Body of pancreas (tissue), 4 donors: ENCODE measurements at regions not wholly inside any gene's neighbourhood (a gene's known extent, or its start where the extent isn't known, plus 50 kb on each side); places are given as distances from the start of the nearest gene placed in this dataset.
"Not testable (repeated sequence)": the region's sequence is repeated elsewhere in the genome, so short reads cannot be mapped to it uniquely, and the experiment has no call there.

Experiments used
- ATAC-seq: fragments of 150-250 bp; one replicate; pipeline ENCODE4 v1.9.1; 2016
- DNase-seq, 4 donors: peaks; one replicate each; pipeline ENCODE4 v3.0.0-alpha.2; 2019
- H3K27ac ChIP-seq, 4 donors: fragments of 200-600 bp; sonication (generic); 1 replicate in 3 of 4; 2 replicates in 1 of 4; pipeline versions ENCODE4 v1.5.1 to v1.6.1; 2016 to 2019; ENCODE audit warnings: mild to moderate bottlenecking in 1 of 4, mixed read lengths in 1 of 4, moderate library complexity in 1 of 4
- H3K27me3 ChIP-seq, 2 donors: fragments of 200-600 bp; sonication (generic); one replicate each; pipeline ENCODE4 v1.6.0; 2016; ENCODE audit warnings: mild to moderate bottlenecking in 1 of 2
- H3K36me3 ChIP-seq, 2 donors: fragments of 200-600 bp; sonication (generic); replicated peaks in 1 of 2; 2 replicates each; pipeline ENCODE4 v1.5.1; 2016; ENCODE audit warnings: low read depth in 2 of 2; ENCODE audit not compliant: insufficient read depth in 1 of 2
- H3K4me1 ChIP-seq: fragments of 200-600 bp; sonication (generic); one replicate; pipeline ENCODE4 v1.6.0; 2016
- H3K4me3 ChIP-seq, 2 donors: fragments of 200-600 bp; sonication (generic); 1 replicate in 1 of 2; 2 replicates in 1 of 2; pipeline ENCODE4 v1.5.1; 2016 to 2019
- H3K9me3 ChIP-seq, 3 donors: fragments of 200-600 bp; sonication (generic); 1 replicate in 2 of 3; 2 replicates in 1 of 3; pipeline ENCODE4 v1.5.1; 2016
- WGBS, 2 donors: methylation state at CpG; one replicate each; pipeline ENCODE4 v1.1.5; 2017; 5-methylcytosine and 5-hydroxymethylcytosine counted together
- intact Hi-C: fragments of 100-400 bp; cut with DNase I; formaldehyde crosslinking; loops from one replicate; pipeline ENCODE4 v1.15.1; 2023

DNA sequence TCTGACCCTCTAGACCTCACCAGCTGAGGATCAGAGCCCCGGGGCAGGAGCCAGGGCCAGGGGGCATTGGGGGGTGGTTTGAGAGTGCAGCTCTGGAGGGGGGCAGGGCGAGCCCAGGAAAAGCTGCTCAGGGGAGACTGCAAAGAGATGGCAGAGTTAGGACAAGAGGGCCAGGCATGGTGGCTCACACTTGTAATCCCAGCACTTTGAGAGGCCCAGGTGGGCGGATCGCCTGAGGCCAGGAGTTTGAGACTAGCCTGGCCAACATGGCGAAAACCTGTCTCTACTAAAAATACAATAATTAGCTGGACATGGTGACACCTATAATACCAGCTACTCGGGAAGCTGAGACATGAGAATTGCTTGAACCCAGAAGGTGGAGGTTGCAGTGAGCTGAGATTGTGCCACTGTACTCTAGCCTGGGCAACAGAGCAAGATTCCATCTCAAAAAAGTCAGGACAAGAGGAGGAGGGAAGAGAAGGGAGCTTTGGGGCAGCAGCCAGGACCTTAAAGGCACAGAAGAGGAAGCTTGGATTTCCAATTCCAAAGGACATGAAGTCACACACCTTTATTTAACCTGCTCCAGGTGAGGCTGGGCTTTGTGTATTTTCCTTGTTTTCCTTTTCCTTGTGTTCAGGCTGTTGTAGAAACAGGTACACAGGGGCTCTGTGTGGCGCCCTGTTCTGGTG, 180.5 kb upstream of the OSBPL11 start:
- H3K4me1 ChIP-seq, H3K27ac ChIP-seq, H3K36me3 ChIP-seq, ATAC-seq, DNase-seq, H3K27me3 ChIP-seq, H3K4me3 ChIP-seq, H3K9me3 ChIP-seq, intact Hi-C loops: not testable (repeated sequence)
- WGBS, 2 donors, result 60 to 84% methylated on average over 6 to 7 of the region's 7 CpGs

DNA sequence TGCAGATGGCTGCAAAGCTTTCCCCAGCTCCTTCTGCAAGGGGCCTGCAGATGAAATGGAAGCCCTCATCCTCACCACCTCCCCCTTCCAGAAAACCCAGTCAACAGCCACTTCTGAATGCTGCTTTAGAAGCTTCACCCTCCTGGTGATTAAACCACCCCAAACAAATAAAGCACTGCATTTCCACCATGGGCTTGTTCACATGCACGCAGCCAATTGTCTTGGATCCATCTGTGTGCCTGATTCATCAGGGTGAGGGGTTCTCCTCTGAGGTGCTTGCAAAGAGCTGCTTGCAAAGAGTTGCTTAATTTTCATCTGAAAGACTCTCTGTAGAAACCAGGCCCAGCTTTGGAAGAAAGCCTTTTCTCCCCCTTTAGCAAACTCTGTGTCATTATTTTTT, 184.0 kb upstream of the OSBPL11 start:
- intact Hi-C loops, H3K9me3 ChIP-seq, H3K4me1 ChIP-seq, H3K27me3 ChIP-seq, H3K27ac ChIP-seq, DNase-seq, H3K36me3 ChIP-seq, ATAC-seq, H3K4me3 ChIP-seq: not testable (repeated sequence)
- WGBS, 2 donors, result 78 to 91% methylated on average over 1 of the region's 1 CpG

DNA sequence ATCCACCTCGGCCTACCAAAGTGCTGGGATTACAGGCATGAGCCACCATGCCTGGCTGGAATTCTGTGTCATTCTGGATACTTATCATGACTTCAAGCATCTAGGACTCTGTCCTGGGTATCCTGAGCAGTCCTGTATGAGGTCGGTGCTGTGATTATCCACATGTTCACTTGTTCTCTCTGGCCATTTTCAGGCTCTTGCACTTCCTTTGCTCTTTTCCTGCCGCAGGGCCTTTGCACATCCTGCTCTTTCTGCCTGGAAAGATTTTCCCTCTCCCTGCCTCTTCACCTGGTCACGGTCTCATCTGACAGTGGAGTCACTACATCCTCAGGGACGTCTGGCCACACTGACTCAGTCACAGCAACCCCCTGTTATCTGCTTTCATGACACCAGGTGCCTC, 184.6 kb upstream of the OSBPL11 start:
- H3K4me3 ChIP-seq, DNase-seq, H3K27me3 ChIP-seq, H3K9me3 ChIP-seq, H3K4me1 ChIP-seq, ATAC-seq, H3K27ac ChIP-seq, intact Hi-C loops, H3K36me3 ChIP-seq: not testable (repeated sequence)
- whole genome bisulfite sequencing, 2 donors, result 78 to 81% methylated on average over 5 of the region's 5 CpGs

DNA sequence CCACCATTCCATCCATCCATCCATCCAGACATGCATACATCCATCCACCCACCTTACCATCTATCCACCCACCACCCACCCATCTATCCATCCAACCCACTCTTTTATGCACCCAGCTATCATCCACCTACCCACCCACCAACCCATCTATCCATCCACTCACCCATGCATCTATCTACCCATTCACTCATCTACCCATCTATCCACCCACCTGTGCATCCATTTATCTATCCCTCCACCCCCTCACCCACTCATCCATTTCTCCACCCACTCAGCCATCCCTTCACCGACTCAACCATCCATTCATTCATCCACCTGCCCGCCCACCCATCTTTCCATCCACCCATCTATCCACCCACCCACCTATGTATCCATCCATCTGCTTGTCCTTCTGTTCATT, 186.4 kb upstream of the OSBPL11 start:
- intact Hi-C loops, H3K27me3 ChIP-seq, ATAC-seq, H3K27ac ChIP-seq, DNase-seq, H3K36me3 ChIP-seq, H3K4me3 ChIP-seq, H3K4me1 ChIP-seq, H3K9me3 ChIP-seq: not testable (repeated sequence)
- 75 to 82% methylated on average over 2 of the region's 2 CpGs for WGBS, 2 donors

DNA sequence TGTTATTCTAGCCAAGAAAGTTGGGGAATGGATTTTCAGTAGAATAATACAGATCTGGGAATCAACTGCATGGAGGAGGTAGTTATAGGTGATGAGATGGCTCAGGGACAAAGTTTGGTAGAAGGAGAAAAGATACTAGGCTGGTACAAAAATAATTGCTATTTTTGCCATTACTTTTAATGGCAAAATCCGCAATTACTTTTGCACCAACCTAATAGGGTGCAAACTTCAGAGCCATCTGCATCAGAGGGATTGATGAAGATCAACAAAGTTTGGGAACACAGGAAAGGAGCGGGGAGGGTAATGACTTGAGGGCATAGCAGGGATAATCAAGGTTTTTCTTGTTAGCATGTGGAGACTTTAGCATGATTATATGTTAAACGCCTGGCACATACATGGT, 178.7 kb upstream of the ROPN1B start:
- H3K36me3 ChIP-seq, DNase-seq, H3K4me1 ChIP-seq, H3K4me3 ChIP-seq, ATAC-seq, H3K27ac ChIP-seq, H3K9me3 ChIP-seq, H3K27me3 ChIP-seq, intact Hi-C loops: not testable (repeated sequence)
- WGBS, 2 donors, result 70 to 76% methylated on average over 3 of the region's 3 CpGs

DNA sequence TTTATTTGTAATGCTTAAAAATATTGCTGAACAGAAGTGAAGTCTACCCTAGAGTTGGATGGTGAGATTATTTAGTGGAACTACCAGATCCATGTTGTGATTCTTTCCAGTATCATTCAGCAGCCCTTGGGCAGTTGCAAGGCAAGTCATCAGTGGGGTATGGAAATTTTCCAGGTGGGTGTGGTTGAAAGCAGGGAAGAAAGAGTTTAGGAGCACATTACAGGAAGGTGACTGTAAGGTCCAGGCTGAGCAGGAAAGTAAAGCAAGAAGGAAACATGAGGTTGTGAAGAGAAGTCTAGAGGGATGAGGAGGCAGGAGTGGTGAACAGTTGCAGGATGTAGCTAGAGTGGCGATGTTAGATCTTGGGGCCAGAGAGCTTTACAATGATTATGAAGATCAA, 178.0 kb upstream of the ROPN1B start:
- WGBS, 2 donors, result 89 to 100% methylated on average over 1 of the region's 1 CpG
- H3K27me3 ChIP-seq, DNase-seq, H3K36me3 ChIP-seq, H3K4me3 ChIP-seq, ATAC-seq, intact Hi-C loops, H3K4me1 ChIP-seq, H3K9me3 ChIP-seq, H3K27ac ChIP-seq: not testable (repeated sequence)

DNA sequence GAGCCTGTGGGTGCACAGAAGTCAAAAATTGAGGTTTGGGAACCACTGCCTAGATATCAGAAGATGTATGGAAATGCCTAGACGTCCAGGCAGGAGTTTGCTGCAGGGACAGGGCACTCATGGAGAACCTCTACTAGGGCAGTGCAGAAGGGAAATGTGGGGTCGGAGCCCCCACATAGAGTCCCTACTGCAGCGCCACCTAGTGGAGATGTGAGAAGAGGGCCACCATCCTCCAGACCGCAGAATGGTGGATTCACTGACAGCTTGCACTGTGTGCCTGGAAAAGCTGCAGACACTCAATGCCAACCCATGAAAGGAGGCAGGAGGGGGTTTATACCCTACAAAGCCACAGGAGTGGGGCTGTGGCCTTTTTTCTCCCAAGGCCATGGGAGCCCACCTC, 159.0 kb upstream of the ROPN1B start:
- peaks cover 0 to 17% (median 0%) of the 10 kb centered on the region in 3 donors for H3K9me3 ChIP-seq
- WGBS, 2 donors, result 53 to 54% methylated on average over 3 to 4 of the region's 4 CpGs

DNA sequence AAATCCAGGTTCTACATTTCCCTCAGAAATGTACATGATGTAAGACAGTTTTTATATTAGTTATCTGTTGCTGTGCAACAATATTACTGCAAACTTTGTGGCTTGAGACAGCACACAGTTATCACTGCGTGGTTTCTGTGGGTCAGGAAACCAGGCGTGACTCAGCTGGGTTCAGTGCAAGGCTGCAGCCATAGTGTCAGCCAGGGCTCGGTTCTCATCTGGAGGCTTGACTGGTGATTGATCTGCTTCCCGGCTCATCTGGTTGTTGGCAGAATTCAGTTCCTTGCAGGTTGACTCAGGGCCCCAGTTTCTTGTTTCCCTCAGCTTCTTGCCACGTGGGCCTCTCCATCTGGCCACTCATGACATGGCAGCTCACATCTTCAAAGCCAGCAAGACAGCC, 146.8 kb upstream of the ROPN1B start:
- H3K4me3 ChIP-seq, H3K4me1 ChIP-seq, H3K9me3 ChIP-seq, intact Hi-C loops, H3K27me3 ChIP-seq, ATAC-seq, H3K27ac ChIP-seq, H3K36me3 ChIP-seq: not testable (repeated sequence)
- DNase-seq, result peak in 1 of 4 donors; percentile 4
- 60 to 73% methylated on average over 5 of the region's 5 CpGs for WGBS, 2 donors

More for the DNA sequence above, 159.0 kb upstream of the ROPN1B start:
- H3K27ac ChIP-seq, H3K27me3 ChIP-seq, ATAC-seq, H3K4me1 ChIP-seq, H3K4me3 ChIP-seq, H3K36me3 ChIP-seq, DNase-seq, intact Hi-C loops: not testable (repeated sequence)

DNA sequence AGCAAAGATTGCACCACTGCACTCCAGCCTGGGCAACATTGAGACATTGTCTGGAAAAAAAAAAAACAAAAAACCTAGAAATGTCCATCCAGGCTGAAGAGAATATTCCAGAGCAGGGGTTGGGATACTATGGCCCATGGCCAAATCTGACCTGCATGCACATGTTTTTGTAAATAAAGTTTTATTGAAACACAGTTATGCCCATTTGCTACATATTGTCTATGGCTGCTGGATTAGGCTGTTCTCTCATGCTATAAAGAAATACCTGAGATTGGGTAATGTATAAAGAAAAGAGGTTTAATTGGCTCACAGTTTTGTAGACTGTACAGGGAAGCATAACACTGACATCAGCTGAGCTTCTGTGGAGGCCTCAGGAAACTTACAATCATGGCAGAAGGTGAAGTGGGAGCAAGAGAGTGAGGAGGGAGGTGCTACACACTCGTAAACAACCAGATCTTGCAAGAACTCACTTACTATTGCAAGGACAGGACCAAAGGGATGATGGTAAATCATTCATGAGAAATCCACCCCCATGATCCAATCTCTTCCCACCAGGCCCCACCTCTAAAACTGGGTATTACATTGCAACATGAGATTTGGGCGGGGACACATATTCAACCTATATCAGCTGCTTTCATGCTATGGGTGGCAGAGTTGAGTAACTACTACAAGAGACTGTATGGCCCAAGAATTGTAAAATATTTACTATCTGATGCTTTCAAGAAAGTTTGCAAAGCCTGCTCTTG, 137.8 kb upstream of the ROPN1B start:
- H3K4me1 ChIP-seq, H3K36me3 ChIP-seq, DNase-seq, H3K4me3 ChIP-seq, H3K27me3 ChIP-seq, H3K9me3 ChIP-seq, intact Hi-C loops, ATAC-seq, H3K27ac ChIP-seq: not testable (repeated sequence)
- WGBS, 2 donors, result 93 to 97% methylated on average over 2 of the region's 2 CpGs

DNA sequence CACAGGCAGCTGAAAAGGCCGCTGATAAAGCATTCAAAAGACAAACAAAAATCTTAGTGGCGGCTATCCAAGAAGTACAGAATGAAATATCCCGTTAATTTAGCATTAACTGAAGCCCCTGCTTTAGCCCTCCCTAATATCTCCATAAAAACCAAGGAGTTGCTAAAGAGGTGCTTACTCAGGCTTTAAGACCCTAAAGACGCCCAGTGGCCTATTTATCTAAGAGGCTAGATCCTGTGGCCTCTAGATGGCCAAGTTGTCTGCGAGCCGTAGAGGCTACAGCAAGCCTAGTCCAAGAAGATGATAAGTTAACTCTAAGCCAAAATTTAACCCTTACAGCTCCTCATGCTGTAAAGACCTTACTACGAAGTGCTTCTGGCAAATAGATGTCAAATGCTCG, 133.4 kb upstream of the ROPN1B start:
- H3K36me3 ChIP-seq, ATAC-seq, H3K27ac ChIP-seq, H3K4me3 ChIP-seq, intact Hi-C loops, H3K4me1 ChIP-seq, DNase-seq, H3K9me3 ChIP-seq, H3K27me3 ChIP-seq: not testable (repeated sequence)
- WGBS, 2 donors, result 32 to 39% methylated on average over 7 to 8 of the region's 8 CpGs

DNA sequence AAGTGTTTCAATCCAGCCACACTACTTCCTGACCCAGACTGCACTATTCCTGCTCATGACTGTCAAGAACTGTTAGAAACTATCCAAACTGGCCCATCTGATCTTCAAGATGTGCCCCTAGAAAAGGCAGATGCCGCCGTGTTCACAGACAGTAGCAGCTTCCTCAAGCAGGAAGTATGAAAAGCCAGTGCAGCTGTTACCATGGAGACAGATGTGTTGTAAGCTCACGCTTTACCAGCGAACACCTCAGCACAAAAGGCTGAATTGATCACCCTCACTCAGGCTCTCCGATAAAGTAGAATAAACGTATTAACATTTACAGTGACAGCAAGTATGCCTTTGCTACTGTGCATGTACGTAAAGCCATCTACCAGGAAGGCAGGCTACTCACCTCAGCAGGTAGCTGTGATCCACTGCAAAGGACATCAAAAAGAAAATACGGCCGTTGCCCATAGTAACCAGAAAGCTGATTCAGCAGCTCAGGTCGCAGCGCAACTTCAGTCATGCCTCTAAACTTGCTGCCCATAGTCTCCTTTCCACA, 132.9 kb upstream of the ROPN1B start:
- H3K27me3 ChIP-seq, H3K36me3 ChIP-seq, H3K4me3 ChIP-seq, ATAC-seq, intact Hi-C loops, H3K4me1 ChIP-seq, H3K9me3 ChIP-seq, H3K27ac ChIP-seq: not testable (repeated sequence)
- peak in 3 of 4 donors; percentile 9 to 37 (median 31) for DNase-seq
- WGBS, 2 donors, result 20 to 36% methylated on average over 11 of the region's 11 CpGs

DNA sequence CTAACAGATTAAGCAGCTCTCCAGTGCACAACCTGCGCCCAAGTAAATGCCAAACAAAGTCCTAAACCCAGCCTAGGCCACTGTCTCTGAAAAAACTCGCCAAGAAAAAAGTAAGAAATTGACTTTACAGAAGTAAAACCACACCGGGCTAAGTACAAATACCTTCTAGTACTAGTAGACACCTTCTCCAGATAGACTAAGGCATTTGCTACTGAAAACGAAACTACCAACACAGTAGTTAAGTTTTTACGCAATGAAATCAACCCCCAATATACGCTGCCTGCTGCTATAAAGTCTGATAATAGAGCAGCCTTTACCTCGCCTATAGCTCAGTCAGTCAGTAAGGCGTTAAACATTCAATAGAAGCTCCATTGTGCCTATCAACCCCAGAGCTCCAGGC, 132.2 kb upstream of the ROPN1B start:
- H3K36me3 ChIP-seq, H3K4me1 ChIP-seq, H3K27me3 ChIP-seq, H3K4me3 ChIP-seq, intact Hi-C loops, H3K9me3 ChIP-seq, ATAC-seq, H3K27ac ChIP-seq, DNase-seq: not testable (repeated sequence)
- WGBS, 2 donors, result 82 to 83% methylated on average over 7 to 8 of the region's 8 CpGs
